Prostate gland (tissue), 2 donors: ENCODE measurements at regions not wholly inside any gene's neighbourhood (a gene's known extent, or its start where the extent isn't known, plus 50 kb on each side); places are given as distances from the start of the nearest gene placed in this dataset.

ENCODE experiments used
- POLR2A ChIP-seq: fragments of 450-650 bp; IDR thresholded peaks from one replicate; pipeline ENCODE4 v1.6.1; 2016; ENCODE audit warnings: antibody characterized with exemption, mild to moderate bottlenecking
- TF ChIP-seq, protein P1 (sequence below), 4 experiments: fragments of 200-600 bp in 2 of 4; fragments of 450-650 bp in 2 of 4; sonication (generic) in 2 of 4; IDR thresholded peaks; 1 replicate in 3 of 4; 2 replicates in 1 of 4; pipeline ENCODE4 v1.5.1; 2016 to 2019; ENCODE audit warnings: antibody characterized with exemption in 4 of 4, mild to moderate bottlenecking in 2 of 4, moderate library complexity in 2 of 4

DNA sequence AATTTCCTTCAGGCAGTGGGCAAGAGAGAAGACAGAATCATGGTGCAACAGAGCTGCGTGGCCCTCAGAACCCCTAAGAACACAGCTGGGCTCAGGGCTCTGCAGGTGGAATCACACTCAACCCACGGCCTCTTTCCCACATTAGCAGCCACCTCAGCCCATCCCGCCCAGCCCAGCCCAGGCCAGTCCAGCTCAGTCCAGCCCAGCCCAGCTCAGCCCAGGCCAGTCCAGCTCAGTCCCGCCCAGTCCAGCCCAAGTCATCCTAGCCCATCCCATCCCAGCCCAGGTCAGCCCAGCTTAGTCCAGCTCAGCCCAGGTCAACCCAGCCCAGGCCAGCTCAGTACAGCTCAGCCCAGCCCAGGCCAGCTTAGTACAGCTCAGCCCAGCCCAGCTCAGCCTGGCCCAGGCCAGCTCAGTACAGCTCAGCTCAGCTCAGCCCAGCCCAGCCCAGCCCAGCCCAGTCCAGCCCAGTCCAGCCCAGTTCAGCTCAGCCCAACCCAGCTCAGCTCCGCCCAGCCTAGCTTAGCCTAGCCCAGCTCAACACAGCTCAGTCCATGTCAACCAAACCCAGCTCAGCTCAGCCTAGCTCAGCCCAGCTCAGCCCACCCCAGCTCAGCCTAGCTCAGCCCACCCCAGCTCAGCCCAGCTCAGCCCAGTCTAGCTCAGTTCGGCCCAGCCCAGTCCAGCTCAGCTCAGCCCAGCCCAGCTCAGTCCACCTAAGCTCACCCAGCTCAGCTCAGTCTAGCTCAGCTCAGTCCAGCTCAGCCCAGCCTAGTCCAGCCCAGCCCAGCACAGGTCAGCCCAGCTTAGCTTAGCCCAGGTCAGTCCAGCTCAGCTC, 183.1 kb downstream of the TMEM121 start:
- TF ChIP-seq, protein P1, sequence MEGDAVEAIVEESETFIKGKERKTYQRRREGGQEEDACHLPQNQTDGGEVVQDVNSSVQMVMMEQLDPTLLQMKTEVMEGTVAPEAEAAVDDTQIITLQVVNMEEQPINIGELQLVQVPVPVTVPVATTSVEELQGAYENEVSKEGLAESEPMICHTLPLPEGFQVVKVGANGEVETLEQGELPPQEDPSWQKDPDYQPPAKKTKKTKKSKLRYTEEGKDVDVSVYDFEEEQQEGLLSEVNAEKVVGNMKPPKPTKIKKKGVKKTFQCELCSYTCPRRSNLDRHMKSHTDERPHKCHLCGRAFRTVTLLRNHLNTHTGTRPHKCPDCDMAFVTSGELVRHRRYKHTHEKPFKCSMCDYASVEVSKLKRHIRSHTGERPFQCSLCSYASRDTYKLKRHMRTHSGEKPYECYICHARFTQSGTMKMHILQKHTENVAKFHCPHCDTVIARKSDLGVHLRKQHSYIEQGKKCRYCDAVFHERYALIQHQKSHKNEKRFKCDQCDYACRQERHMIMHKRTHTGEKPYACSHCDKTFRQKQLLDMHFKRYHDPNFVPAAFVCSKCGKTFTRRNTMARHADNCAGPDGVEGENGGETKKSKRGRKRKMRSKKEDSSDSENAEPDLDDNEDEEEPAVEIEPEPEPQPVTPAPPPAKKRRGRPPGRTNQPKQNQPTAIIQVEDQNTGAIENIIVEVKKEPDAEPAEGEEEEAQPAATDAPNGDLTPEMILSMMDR (IDR thresholded peaks at IDR 0.05), result no peak
- no peak for TF ChIP-seq POLR2A
